ENCODE measurements at regions not wholly inside any gene's neighbourhood (a gene's known extent, or its start where the extent isn't known, plus 50 kb on each side); places are given as distances from the start of the nearest gene placed in this dataset.
"Not testable (repeated sequence)": the region's sequence is repeated elsewhere in the genome, so short reads cannot be mapped to it uniquely, and the experiment has no call there.

- DNase-seq (ENCODE audit: low read depth in 2 of 2) = no peak
Measured at GRCh38 chr4:146124023-146124680, 51.4 kb upstream of the LSM6 start.

DNA sequence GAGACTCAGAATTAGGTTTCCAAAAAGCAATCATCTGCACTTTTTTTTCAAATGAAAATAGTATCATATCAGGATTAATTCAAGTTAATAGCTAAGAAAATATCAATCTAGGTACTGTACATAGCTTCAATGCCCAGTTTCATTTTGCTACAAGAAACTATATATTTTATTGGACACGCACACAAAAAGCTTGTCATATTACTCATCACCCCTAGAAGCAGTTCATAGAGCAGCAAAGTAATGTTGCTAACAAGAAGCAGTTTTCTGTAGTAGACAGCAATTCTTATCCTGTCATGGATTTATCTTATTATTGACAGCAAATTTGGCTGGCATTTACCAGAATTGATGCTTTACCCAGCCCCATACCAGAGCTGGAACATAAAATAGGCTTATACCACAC is 52.3 kb upstream of the LSM6 start:
- no peak for DNase-seq (ENCODE audit: low read depth in 2 of 2)

DNA sequence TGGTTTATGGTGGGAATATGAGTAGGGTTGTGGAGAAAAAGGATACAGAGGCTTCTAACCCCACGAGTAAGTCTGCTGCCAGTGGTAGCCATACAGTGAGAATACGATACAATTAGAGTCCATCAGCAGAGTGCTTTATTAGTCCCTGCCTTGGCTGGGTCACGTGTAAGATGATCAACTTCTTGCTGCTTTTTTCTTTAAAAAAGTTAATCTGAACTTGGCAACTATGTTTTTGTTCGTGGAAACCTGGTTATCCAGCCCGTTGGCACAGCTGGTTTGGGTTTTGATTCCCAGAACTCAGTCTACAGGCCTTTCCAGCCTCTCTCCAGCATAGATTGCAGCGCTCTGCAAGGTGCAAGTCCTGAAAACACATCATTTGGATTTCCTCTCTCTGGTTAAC is 53.1 kb upstream of the LSM6 start:
- no peak for DNase-seq (ENCODE audit: low read depth in 2 of 2)

DNA sequence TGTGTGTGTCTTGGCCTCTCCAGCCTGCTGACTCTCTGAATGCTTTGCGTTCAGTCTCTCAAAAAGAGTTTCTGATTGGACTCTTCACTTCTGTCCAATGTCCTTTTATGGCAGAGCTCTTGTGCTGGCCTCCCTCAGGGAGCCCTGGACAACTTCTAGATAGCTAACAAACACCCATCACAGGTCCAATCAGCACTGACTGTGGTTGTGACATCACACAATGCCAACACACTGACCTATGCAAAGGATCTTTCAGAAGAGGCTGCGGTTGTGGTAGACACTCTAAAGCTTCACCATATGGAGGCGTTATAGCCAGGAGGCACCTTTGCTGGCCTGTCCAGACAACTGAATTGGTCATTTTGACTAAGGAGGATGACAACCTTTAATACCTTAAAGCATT is 53.8 kb upstream of the LSM6 start:
- DNase-seq (ENCODE audit: low read depth in 2 of 2) = no peak

- no peak for DNase-seq (ENCODE audit: low read depth in 2 of 2)
Measured at GRCh38 chr4:146119845-146120404, 55.6 kb upstream of the LSM6 start.

- DNase-seq (ENCODE audit: low read depth in 2 of 2) = no peak
Measured at GRCh38 chr4:146114066-146114465, 61.5 kb upstream of the LSM6 start.

GRCh38 chr4:146113171-146113570 is 62.3 kb upstream of the LSM6 start:
- DNase-seq (ENCODE audit: low read depth in 2 of 2) = no peak

GRCh38 chr4:146112389-146112788 is 63.1 kb upstream of the LSM6 start:
- no peak for DNase-seq (ENCODE audit: low read depth in 2 of 2)

- DNase-seq (ENCODE audit: low read depth in 2 of 2) = no peak
Measured at GRCh38 chr4:146110871-146111485, 64.5 kb upstream of the LSM6 start.

DNA sequence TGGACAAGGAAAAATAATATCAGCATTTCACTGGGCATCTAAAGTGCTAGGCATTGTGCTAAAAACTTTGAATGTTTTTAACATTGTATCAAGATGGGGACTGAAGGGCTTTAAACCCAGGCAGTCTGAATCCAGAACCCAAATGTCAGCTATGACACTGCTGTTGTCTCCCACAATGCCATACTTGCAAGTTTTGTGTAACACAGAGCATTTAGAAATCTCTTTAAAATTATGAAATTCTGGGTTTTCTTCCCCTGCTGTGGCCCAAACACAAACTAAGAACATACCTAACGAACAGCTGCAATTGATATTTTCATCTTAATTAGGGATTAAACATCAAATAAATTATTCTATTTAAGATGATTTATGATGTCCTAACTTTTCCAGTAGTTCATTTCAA is 66.8 kb upstream of the LSM6 start:
- DNase-seq (ENCODE audit: low read depth in 2 of 2) = no peak

GRCh38 chr4:146107587-146108240 is 67.8 kb upstream of the LSM6 start:
- DNase-seq (ENCODE audit: low read depth in 2 of 2) = no peak

DNA sequence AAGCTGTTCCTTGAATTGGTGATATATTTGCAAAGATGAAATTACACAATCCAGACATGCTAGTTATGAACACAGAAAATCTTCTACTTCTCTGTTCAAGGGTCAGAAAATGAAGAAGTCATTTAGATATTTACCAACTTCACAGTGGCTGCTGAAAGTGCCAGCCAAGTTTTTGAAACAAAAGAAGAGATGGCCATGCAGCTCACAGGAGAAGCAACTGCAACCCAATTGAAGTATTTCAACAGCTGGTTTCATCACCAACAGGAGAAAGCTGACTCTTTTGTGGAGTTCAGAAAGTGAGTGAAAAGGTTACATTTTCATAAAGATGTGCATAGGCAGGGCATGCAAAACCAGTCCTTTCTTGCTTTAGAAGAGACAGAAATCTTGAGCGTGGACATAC is 70.1 kb upstream of the LSM6 start:
- no peak for DNase-seq (ENCODE audit: low read depth in 2 of 2)

- no peak for DNase-seq (ENCODE audit: low read depth in 2 of 2)
Measured at GRCh38 chr4:146104541-146104940, 71.0 kb upstream of the LSM6 start.

DNA sequence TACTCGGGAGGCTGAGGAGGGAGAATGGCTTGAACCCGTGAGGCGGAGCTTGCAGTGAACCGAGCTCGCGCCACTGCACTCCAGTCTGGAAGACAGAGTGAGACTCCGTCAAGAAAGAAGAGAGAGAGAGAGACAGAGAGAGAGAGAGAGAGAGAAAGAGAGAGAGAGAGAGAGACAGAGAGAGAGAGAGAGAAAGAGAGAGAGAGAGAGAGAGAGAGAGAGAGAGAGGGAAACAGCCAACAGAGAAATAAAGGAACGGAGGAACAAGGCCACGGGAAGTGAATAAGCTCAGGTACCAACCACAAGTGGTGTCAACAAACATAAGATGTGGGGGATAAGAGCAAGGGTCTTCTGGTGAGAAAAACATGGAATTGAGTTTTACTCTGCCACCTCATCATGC is 71.5 kb upstream of the LSM6 start:
- not testable (repeated sequence) for DNase-seq (ENCODE audit: low read depth in 2 of 2)

DNA sequence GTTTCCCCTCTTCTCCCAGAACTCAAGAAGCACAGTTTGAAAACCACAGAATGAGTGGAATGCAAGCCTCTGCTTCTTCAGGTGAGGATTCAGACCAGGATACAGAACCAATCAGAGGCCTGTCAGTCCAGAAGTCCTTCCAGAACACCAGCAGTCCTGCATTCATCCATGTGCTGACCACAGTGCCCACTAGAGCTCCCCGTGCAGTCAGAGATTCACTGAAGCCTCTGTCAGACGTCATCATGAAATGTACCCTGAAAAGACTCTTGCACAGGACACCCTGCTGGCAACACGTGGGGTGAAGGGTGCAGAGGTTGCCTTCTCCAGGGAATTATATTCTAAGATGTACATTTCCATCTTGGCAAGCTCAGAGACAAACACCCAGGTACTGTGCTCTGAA is 75.9 kb upstream of the LSM6 start:
- DNase-seq (ENCODE audit: low read depth in 2 of 2) = no peak

GRCh38 chr4:146098978-146099377 is 76.5 kb upstream of the LSM6 start:
- no peak for DNase-seq (ENCODE audit: low read depth in 2 of 2)

DNA sequence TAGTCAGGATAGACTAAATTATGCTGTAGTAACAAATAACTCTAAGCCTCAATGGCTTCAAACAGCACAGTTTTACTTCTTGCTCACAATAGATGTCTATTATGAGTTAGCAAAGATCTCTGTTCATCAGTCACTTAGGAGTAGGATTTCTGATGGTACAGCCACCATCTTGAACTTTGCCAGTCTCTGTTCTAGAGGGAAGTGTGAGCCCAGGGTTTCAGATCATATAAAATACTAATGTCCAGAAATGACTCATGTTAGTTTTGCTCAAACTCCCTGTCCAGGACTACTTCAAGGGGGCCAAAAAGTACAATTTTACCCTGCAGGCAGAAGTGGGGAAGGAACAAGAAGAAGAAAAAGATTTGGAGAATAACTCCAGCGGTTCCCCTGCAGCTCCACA is 77.1 kb upstream of the LSM6 start:
- no peak for DNase-seq (ENCODE audit: low read depth in 2 of 2)

GRCh38 chr4:146096371-146096770 is 79.1 kb upstream of the LSM6 start:
- DNase-seq (ENCODE audit: low read depth in 2 of 2) = no peak

DNA sequence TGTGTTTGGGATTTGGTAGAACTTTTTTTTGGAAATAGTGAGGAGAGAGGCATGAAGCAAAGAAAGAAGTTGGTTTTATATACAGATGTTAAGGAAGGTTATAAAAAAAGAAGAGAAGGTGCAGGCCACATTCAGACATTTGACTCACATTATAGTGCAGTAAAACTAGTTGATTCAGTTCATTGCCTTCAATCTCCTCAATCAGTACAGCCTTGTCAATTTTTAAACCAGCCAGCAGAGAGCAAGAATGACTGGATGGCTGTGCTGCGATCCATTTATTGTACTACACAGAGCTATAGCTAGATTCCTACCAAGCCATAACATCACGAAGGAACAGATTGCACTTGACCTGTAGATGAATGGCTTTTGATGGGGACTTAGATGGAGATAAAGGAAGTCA is 79.7 kb upstream of the LSM6 start:
- DNase-seq (ENCODE audit: low read depth in 2 of 2) = no peak

- no peak for DNase-seq (ENCODE audit: low read depth in 2 of 2)
Measured at GRCh38 chr4:146095091-146095690, 80.3 kb upstream of the LSM6 start.

DNA sequence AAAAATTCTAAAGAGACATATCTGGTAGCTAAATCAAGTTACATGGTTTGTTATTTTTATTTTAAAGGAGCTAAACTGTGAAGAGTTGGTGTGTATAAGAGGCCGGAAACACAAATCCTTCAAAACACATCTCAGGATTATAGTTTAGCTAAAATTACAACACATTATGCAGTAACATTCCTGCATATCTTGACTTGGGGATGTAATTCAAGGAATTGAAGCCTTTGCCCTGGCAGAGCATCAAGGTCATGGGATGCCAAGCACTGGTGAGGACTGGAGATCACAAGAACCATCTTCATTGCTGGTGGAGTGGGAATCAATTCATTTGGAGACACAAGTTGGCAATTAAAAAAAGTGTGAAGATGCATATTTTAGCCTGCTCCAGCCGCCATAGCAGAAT is 86.8 kb upstream of the LSM6 start:
- DNase-seq (ENCODE audit: low read depth in 2 of 2) = no peak

GRCh38 chr4:146087856-146088255 is 87.7 kb upstream of the LSM6 start:
- no peak for DNase-seq (ENCODE audit: low read depth in 2 of 2)

- DNase-seq (ENCODE audit: low read depth in 2 of 2) = no peak
Measured at GRCh38 chr4:146076081-146076480, 99.4 kb upstream of the LSM6 start.
